ENCODE measurements at regions not wholly inside any gene's neighbourhood (a gene's known extent, or its start where the extent isn't known, plus 50 kb on each side); places are given as distances from the start of the nearest gene placed in this dataset.
"Not testable (repeated sequence)": the region's sequence is repeated elsewhere in the genome, so short reads cannot be mapped to it uniquely, and the experiment has no call there.

- ChIA-PET POLR2A (no interaction called here), CTCF (no interaction called here)
- no peak for TF ChIP-seq CTCF (IDR thresholded peaks at IDR 0.05; ENCODE audit: insufficient read depth in 1 of 2, low read depth in 1 of 2, low read length in 1 of 2, severe bottlenecking in 1 of 2, unreplicated experiment in 1 of 2)
- no peaks in the 10 kb centered on the region for H3K9me3 ChIP-seq
- intact Hi-C loops (cut with micrococcal nuclease; ENCODE audit: unreplicated experiment) = no loop called here
- no TSS peak for BruUV-seq (replicated peaks)
- Mint-ChIP-seq H3K27ac (ENCODE audit: unreplicated experiment) (no peak overlapping the region), H3K4me3 (ENCODE audit: unreplicated experiment) (no peak overlapping the region), H3K36me3 (ENCODE audit: insufficient read depth, unreplicated experiment) (no peaks in the 10 kb centered on the region), H3K9me3 (ENCODE audit: unreplicated experiment) (peaks cover 17% of the 10 kb centered on the region), H3K27me3 (ENCODE audit: insufficient read depth, unreplicated experiment) (peaks cover 16% of the 10 kb centered on the region), H3K4me1 (ENCODE audit: low read depth, unreplicated experiment) (no peaks in the 10 kb centered on the region)
- no peaks in the 10 kb centered on the region for H3K27me3 ChIP-seq (replicated peaks; ENCODE audit: control insufficient read depth, insufficient read depth, low read length)
- H3K4me3 ChIP-seq (ENCODE audit: low read depth, low read length) = no peak overlapping the region
- H3K4me1 ChIP-seq = no peaks in the 10 kb centered on the region
- no peak for DNase-seq
- no peaks in the 10 kb centered on the region for H3K36me3 ChIP-seq (ENCODE audit: control insufficient read depth, insufficient read depth, low read length)
These were observed 105.2 kb downstream of the RBMX2 start for GRCh38 chrX:130507015-130507414.

DNA sequence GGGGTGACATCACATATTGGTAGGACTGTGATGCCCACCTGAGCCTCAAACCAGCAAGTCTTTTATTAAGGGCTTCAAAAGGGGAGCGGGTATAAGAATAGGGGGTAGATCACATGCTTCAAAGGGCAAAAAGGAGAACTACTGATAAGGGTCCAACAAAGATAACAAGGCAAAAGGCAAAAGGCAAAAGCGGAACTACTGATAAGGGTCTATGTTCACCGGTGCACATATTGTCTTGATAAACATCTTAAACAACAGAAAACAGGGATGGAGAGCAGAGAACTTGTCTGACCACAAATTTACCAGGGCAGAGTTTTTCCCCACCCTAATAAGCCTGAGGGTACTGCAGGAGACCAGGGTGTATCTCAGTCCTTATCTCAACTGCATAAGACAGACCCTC, 110.7 kb downstream of the RBMX2 start:
- H3K36me3 ChIP-seq (ENCODE audit: control insufficient read depth, insufficient read depth, low read length); POLR2A ChIA-PET; H3K27me3 ChIP-seq (replicated peaks; ENCODE audit: control insufficient read depth, insufficient read depth, low read length); BruUV-seq (replicated peaks); H3K4me3 Mint-ChIP-seq (ENCODE audit: unreplicated experiment); H3K27ac Mint-ChIP-seq (ENCODE audit: unreplicated experiment); H3K27me3 Mint-ChIP-seq (ENCODE audit: insufficient read depth, unreplicated experiment); intact Hi-C loops (cut with micrococcal nuclease; ENCODE audit: unreplicated experiment); H3K9me3 Mint-ChIP-seq (ENCODE audit: unreplicated experiment); CTCF ChIA-PET; H3K4me1 ChIP-seq; H3K36me3 Mint-ChIP-seq (ENCODE audit: insufficient read depth, unreplicated experiment); H3K4me3 ChIP-seq (ENCODE audit: low read depth, low read length); DNase-seq; H3K9me3 ChIP-seq; H3K4me1 Mint-ChIP-seq (ENCODE audit: low read depth, unreplicated experiment): not testable (repeated sequence)

- intact Hi-C loops (cut with micrococcal nuclease; ENCODE audit: unreplicated experiment) = no loop called here
- TF ChIP-seq CTCF (IDR thresholded peaks at IDR 0.05; ENCODE audit: insufficient read depth in 1 of 2, low read depth in 1 of 2, low read length in 1 of 2, severe bottlenecking in 1 of 2, unreplicated experiment in 1 of 2) = no peak
- H3K4me1 ChIP-seq = no peaks in the 10 kb centered on the region
- no peaks in the 10 kb centered on the region for H3K27me3 ChIP-seq (replicated peaks; ENCODE audit: control insufficient read depth, insufficient read depth, low read length)
- no peaks in the 10 kb centered on the region for H3K9me3 ChIP-seq
- Mint-ChIP-seq H3K4me3 (ENCODE audit: unreplicated experiment) (no peak overlapping the region), H3K27ac (ENCODE audit: unreplicated experiment) (no peak overlapping the region), H3K4me1 (ENCODE audit: low read depth, unreplicated experiment) (no peaks in the 10 kb centered on the region), H3K27me3 (ENCODE audit: insufficient read depth, unreplicated experiment) (no peaks in the 10 kb centered on the region), H3K9me3 (ENCODE audit: unreplicated experiment) (no peaks in the 10 kb centered on the region), H3K36me3 (ENCODE audit: insufficient read depth, unreplicated experiment) (no peaks in the 10 kb centered on the region)
- no TSS peak for BruUV-seq (replicated peaks)
- ChIA-PET POLR2A (no interaction called here), CTCF (no interaction called here)
- H3K36me3 ChIP-seq (ENCODE audit: control insufficient read depth, insufficient read depth, low read length) = no peaks in the 10 kb centered on the region
- H3K4me3 ChIP-seq (ENCODE audit: low read depth, low read length) = no peak overlapping the region
- DNase-seq = no peak
These were observed 114.3 kb downstream of the RBMX2 start for GRCh38 chrX:130516123-130516522.
